ENCODE measurements at regions not wholly inside any gene's neighbourhood (a gene's known extent, or its start where the extent isn't known, plus 50 kb on each side); places are given as distances from the start of the nearest gene placed in this dataset.

GRCh38 chr5:92916036-92916435 lies 665.0 kb downstream of the NR2F1-AS1 start:
- TF ChIP-seq, protein P1, sequence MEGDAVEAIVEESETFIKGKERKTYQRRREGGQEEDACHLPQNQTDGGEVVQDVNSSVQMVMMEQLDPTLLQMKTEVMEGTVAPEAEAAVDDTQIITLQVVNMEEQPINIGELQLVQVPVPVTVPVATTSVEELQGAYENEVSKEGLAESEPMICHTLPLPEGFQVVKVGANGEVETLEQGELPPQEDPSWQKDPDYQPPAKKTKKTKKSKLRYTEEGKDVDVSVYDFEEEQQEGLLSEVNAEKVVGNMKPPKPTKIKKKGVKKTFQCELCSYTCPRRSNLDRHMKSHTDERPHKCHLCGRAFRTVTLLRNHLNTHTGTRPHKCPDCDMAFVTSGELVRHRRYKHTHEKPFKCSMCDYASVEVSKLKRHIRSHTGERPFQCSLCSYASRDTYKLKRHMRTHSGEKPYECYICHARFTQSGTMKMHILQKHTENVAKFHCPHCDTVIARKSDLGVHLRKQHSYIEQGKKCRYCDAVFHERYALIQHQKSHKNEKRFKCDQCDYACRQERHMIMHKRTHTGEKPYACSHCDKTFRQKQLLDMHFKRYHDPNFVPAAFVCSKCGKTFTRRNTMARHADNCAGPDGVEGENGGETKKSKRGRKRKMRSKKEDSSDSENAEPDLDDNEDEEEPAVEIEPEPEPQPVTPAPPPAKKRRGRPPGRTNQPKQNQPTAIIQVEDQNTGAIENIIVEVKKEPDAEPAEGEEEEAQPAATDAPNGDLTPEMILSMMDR (IDR thresholded peaks at IDR 0.05): peak in 6 of 12 donors; percentile 9 to 41 (median 22)
- TF ChIP-seq POLR2A (IDR thresholded peaks at IDR 0.05): no peak
- no peak for DNase-seq
- no peak for ATAC-seq
- Histone ChIP-seq H3K9me3 (no peaks in the 10 kb centered on the region), H3K4me1 (no peaks in the 10 kb centered on the region), H3K4me3 (no peak overlapping the region), H3K27ac (no peak overlapping the region), H3K36me3 (no peaks in the 10 kb centered on the region), H3K27me3 (no peaks in the 10 kb centered on the region)
- intact Hi-C loops (cut with DNase I): no loop called here
- 57 to 70% (median 59%) methylated on average over 3 of the region's 3 CpGs for WGBS, 4 donors

DNA sequence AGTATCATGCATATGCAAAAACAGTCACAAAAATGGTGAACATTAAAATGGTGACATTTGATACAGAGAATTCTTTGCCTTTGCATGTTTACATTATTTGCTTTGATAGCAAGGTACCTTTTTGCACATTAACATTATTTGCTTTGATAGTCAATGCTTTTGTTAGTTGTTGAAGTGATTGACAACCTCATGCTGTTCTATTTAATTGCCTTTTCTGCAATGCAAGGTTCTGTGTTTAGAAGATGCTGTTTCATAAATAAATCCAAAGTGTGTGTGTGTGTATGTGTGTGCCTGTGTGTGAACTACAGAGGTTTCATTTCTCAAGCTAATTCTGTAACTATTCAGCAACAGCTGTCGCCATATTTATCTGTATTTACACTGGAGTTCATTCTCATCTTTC lies 668.7 kb downstream of the NR2F1-AS1 start:
- intact Hi-C loops (cut with DNase I): no loop called here
- TF ChIP-seq, protein P1 (IDR thresholded peaks at IDR 0.05): no peak
- TF ChIP-seq POLR2A (IDR thresholded peaks at IDR 0.05): no peak
- no peaks in the 10 kb centered on the region for H3K36me3 ChIP-seq

DNA sequence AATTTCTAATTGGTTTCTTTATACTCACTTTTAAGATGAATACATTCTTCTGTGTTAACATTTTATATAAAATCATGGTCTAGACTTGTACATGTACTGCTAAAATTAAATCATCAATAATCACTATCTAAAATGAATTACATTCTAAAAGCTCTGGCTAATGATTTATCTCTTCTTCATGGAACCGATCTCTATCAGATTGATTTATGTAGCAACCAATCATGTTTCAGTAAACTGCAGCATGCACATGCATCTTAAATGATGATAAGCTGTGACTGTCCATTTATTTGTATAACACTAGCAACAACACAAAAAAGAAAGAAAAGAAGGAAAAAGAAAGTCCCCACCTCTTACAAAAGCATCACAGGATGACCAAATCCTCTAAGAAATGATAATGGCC lies 669.2 kb downstream of the NR2F1-AS1 start:
- intact Hi-C loops (cut with DNase I): no loop called here
- H3K36me3 ChIP-seq: no peaks in the 10 kb centered on the region
- ATAC-seq: no peak
- DNase-seq: no peak
- no peaks in the 10 kb centered on the region for H3K9me3 ChIP-seq
- H3K27me3 ChIP-seq: no peaks in the 10 kb centered on the region
- TF ChIP-seq, protein P1 (IDR thresholded peaks at IDR 0.05): no peak
- no peak for TF ChIP-seq POLR2A (IDR thresholded peaks at IDR 0.05)
- 82 to 93% (median 87%) methylated on average over 1 of the region's 1 CpG for WGBS, 4 donors
- peaks cover 0 to 22% (median 2%) of the 10 kb centered on the region in 12 donors for H3K4me1 ChIP-seq
- no peak overlapping the region for H3K27ac ChIP-seq
- H3K4me3 ChIP-seq: no peak overlapping the region

More for the DNA sequence above, 668.7 kb downstream of the NR2F1-AS1 start:
- Histone ChIP-seq H3K4me3 (no peak overlapping the region), H3K9me3 (no peaks in the 10 kb centered on the region), H3K27ac (no peak overlapping the region), H3K4me1 (peaks cover 0 to 21% (median 2%) of the 10 kb centered on the region in 12 donors), H3K27me3 (no peaks in the 10 kb centered on the region)
- no peak for ATAC-seq
- no peak for DNase-seq
- WGBS, 4 donors: 65 to 89% (median 72%) methylated on average over 1 of the region's 1 CpG

- no peaks in the 10 kb centered on the region for H3K9me3 ChIP-seq
- DNase-seq (no peak), ATAC-seq (no peak)
- peaks cover 0 to 22% (median 2%) of the 10 kb centered on the region in 12 donors for H3K4me1 ChIP-seq
- H3K36me3 ChIP-seq: no peaks in the 10 kb centered on the region
- TF ChIP-seq, protein P1 (IDR thresholded peaks at IDR 0.05): no peak
- no peak for TF ChIP-seq POLR2A (IDR thresholded peaks at IDR 0.05)
- H3K27ac ChIP-seq: no peak overlapping the region
- no peaks in the 10 kb centered on the region for H3K27me3 ChIP-seq
- H3K4me3 ChIP-seq: no peak overlapping the region
- intact Hi-C loops (cut with DNase I): no loop called here
These were observed 669.7 kb downstream of the NR2F1-AS1 start for GRCh38 chr5:92911293-92911692.

All from heart left ventricle (tissue), 16 donors.